C4-2B (cell line): ENCODE measurements at regions not wholly inside any gene's neighbourhood (a gene's known extent, or its start where the extent isn't known, plus 50 kb on each side); places are given as distances from the start of the nearest gene placed in this dataset.

Experiments
- CTCF ChIP-seq: fragments of 450-650 bp; conservative IDR thresholded peaks from 2 replicates; pipeline ENCODE4 v1.5.1; 2017; ENCODE audit warnings: mild to moderate bottlenecking
- ZFX ChIP-seq: fragments of 450-650 bp; IDR thresholded peaks from 2 replicates; pipeline ENCODE4 v1.6.1; 2017

- no peak for TF ChIP-seq CTCF
- no peak for TF ChIP-seq ZFX
These were observed 67.1 kb downstream of the LSMEM1 start for GRCh38 chr7:112547916-112548315.
